Midbrain (tissue), 1 donor: ENCODE measurements at regions not wholly inside any gene's neighbourhood (a gene's known extent, or its start where the extent isn't known, plus 50 kb on each side); places are given as distances from the start of the nearest gene placed in this dataset.

ENCODE experiments used
- DNase-seq: peaks from one replicate; lab custom pipeline; 2025; lab: John Stamatoyannopoulos, UW

- DNase-seq = no peak
Measured at GRCh38 chr6:14806101-14806500, 439.8 kb upstream of the JARID2 start.

GRCh38 chr6:14807130-14807529 is 438.7 kb upstream of the JARID2 start:
- DNase-seq = no peak

GRCh38 chr6:14807971-14808370 is 437.9 kb upstream of the JARID2 start:
- no peak for DNase-seq

GRCh38 chr6:14810021-14810420 is 435.8 kb upstream of the JARID2 start:
- no peak for DNase-seq

GRCh38 chr6:14811775-14812428 is 434.0 kb upstream of the JARID2 start:
- DNase-seq = no peak

- no peak for DNase-seq
Measured at GRCh38 chr6:14814016-14814415, 431.9 kb upstream of the JARID2 start.

- peak; percentile 5 for DNase-seq
Measured at GRCh38 chr6:14816116-14816859, 429.6 kb upstream of the JARID2 start.

- DNase-seq = no peak
Measured at GRCh38 chr6:14817074-14817473, 428.8 kb upstream of the JARID2 start.

- DNase-seq = no peak
Measured at GRCh38 chr6:14818422-14818884, 427.4 kb upstream of the JARID2 start.

- no peak for DNase-seq
Measured at GRCh38 chr6:14819001-14819400, 426.9 kb upstream of the JARID2 start.

- no peak for DNase-seq
Measured at GRCh38 chr6:14819840-14820420, 425.9 kb upstream of the JARID2 start.

GRCh38 chr6:14822012-14822553 is 423.8 kb upstream of the JARID2 start:
- no peak for DNase-seq

- no peak for DNase-seq
Measured at GRCh38 chr6:14822679-14823078, 423.2 kb upstream of the JARID2 start.

GRCh38 chr6:14824060-14824459 is 421.8 kb upstream of the JARID2 start:
- no peak for DNase-seq

GRCh38 chr6:14824484-14825275 is 421.2 kb upstream of the JARID2 start:
- peak; percentile 40 for DNase-seq

GRCh38 chr6:14826456-14826855 is 419.4 kb upstream of the JARID2 start:
- DNase-seq = no peak

GRCh38 chr6:14827354-14827753 is 418.5 kb upstream of the JARID2 start:
- DNase-seq = no peak

- no peak for DNase-seq
Measured at GRCh38 chr6:14828201-14828611, 417.7 kb upstream of the JARID2 start.

GRCh38 chr6:14831070-14831469 is 414.8 kb upstream of the JARID2 start:
- no peak for DNase-seq

GRCh38 chr6:14831937-14832336 is 413.9 kb upstream of the JARID2 start:
- peak; percentile 49 for DNase-seq

GRCh38 chr6:14832427-14832826 is 413.4 kb upstream of the JARID2 start:
- no peak for DNase-seq
